ENCODE measurements at regions not wholly inside any gene's neighbourhood (a gene's known extent, or its start where the extent isn't known, plus 50 kb on each side); places are given as distances from the start of the nearest gene placed in this dataset.

DNA sequence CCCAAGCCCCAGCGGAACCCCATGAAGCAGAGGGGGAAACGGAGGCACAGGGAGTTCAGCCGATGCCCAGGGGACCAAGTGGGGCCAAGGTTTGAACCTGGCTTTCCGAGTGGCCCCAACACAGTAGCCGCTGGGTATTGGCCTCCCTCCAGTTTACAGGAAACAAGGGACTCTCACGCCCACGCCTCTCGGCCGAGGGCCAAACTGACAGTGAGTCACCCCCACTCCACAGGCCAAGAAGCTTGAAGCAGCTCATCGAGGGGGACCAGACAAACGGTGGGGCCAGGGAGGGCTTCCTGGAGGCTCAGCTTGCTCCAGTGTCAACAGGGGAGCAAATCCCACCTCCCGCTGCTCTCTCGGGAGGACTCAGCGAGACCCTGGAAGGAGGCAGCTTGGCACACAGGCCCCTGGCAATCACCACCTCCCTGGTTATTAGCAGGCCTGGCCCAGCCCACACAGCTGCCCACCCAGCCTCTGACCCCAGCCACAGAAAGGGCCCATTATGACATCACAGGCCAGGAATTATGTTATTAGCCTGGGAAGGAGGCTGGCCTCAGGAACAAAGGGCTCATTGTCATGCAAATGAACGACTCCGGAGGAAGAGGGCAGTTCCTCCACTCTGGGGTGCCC, 54.6 kb downstream of the NCOR2 start:
- peak; percentile 95 for DNase-seq (ENCODE audit: low read depth)
- peak overlapping the region; percentile 3 for H3K4me3 ChIP-seq (ENCODE audit: low read length)
- TF ChIP-seq, protein P1, sequence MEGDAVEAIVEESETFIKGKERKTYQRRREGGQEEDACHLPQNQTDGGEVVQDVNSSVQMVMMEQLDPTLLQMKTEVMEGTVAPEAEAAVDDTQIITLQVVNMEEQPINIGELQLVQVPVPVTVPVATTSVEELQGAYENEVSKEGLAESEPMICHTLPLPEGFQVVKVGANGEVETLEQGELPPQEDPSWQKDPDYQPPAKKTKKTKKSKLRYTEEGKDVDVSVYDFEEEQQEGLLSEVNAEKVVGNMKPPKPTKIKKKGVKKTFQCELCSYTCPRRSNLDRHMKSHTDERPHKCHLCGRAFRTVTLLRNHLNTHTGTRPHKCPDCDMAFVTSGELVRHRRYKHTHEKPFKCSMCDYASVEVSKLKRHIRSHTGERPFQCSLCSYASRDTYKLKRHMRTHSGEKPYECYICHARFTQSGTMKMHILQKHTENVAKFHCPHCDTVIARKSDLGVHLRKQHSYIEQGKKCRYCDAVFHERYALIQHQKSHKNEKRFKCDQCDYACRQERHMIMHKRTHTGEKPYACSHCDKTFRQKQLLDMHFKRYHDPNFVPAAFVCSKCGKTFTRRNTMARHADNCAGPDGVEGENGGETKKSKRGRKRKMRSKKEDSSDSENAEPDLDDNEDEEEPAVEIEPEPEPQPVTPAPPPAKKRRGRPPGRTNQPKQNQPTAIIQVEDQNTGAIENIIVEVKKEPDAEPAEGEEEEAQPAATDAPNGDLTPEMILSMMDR (IDR thresholded peaks at IDR 0.05; ENCODE audit: insufficient read depth, low read depth, low read length, missing control alignments): no peak

DNA sequence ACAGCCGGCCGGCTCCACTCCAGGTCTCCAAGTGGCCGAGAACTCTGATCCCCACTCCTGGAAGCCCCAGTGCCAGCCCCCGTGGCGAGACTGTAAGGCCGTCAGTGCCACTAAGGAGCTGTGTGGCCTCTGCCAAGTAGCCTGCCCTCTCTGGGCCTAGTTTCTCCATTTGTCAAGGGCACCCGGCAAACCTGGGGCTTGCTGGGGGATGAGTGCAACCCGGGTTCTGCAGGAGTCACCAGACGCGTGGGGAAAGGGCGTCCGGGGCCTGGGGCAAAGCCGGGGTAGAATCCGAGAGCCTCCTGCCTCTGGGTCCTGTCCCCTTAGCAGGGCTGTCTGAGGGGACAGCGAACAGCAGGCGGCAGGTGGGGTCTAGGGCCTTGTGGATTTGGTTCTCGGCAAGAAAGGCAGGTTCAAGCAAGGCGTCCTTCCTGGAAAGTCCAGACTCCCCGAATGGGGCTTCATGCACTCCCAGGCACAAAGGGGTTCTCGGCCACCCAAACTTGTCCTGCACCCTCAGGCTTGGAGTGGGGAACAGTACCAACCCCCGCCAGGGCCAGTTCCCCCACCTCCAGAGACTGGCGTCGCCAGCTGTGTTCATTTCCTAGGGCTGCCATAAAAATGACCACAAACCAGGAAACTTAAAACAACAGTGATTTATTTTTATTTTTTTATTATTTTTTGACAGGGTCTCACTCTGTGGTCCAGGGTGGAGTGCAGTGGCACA, 56.0 kb downstream of the NCOR2 start:
- no peak overlapping the region for H3K4me3 ChIP-seq (ENCODE audit: low read length)
- no peak for DNase-seq (ENCODE audit: low read depth)
- TF ChIP-seq, protein P1 (IDR thresholded peaks at IDR 0.05; ENCODE audit: insufficient read depth, low read depth, low read length, missing control alignments): no peak

- peak; percentile 33 for DNase-seq (ENCODE audit: low read depth)
- H3K4me3 ChIP-seq (ENCODE audit: low read length): no peak overlapping the region
- TF ChIP-seq, protein P1 (IDR thresholded peaks at IDR 0.05; ENCODE audit: insufficient read depth, low read depth, low read length, missing control alignments): peak; percentile 25
These were observed 57.0 kb downstream of the NCOR2 start for GRCh38 chr12:124510301-124510970.

DNA sequence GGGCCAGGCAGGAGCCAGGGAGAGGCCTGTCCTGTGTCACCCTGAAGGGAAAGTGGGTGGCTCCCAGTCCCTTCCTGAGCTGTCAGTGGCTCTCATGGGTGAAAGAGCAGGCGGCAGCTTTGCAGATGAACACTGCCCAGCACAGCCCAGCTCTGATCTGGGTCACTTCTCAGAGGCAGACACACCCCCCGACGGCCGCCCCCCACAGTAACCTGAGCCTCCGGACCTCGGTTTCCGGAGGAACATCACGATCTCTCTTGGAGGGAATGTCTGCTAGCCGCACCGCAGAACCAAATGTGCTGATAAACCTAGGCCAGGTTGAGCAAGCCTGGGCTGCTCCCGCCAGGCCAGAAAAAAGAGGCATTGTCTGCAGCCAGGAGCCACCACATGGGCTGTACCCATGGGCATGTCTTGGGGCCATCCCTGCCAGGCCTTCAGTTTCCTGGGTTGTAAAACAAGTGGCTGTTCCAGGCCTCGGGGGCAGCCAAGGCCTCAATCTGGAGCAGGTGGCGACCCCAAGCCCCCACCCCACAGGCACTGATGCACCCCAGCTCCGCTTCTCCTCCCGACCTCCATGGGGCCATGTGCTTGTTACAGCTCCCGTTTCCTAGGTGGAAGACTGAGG, 57.6 kb downstream of the NCOR2 start:
- TF ChIP-seq, protein P1 (IDR thresholded peaks at IDR 0.05; ENCODE audit: insufficient read depth, low read depth, low read length, missing control alignments): no peak
- H3K4me3 ChIP-seq (ENCODE audit: low read length): no peak overlapping the region
- DNase-seq (ENCODE audit: low read depth): peak; percentile 64

DNA sequence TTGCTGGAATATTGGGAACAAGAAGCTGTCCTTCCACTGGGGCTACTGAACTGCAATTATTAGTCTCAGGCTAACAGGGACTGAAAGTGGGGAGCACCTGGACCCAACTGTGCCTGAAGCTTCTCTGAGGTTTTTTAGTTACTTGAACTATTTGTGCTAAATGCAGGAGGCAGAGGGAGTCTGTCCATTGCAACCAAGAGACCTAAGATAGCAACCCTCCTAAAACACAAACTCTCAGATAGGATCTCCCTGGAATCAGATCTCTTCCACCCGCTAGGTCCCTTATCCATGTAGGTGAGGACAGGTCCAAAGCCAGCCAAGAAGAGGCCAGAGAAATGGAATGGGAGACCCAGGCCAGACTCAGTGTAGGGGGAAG, 58.1 kb downstream of the NCOR2 start:
- H3K4me3 ChIP-seq (ENCODE audit: low read length): no peak overlapping the region
- TF ChIP-seq, protein P1 (IDR thresholded peaks at IDR 0.05; ENCODE audit: insufficient read depth, low read depth, low read length, missing control alignments): no peak
- DNase-seq (ENCODE audit: low read depth): no peak

- H3K4me3 ChIP-seq (ENCODE audit: low read length): no peak overlapping the region
- TF ChIP-seq, protein P1 (IDR thresholded peaks at IDR 0.05; ENCODE audit: insufficient read depth, low read depth, low read length, missing control alignments): no peak
- DNase-seq (ENCODE audit: low read depth): no peak
These were observed 58.9 kb downstream of the NCOR2 start for GRCh38 chr12:124508381-124509079.

Measured in epithelial cell of esophagus (primary cell).